ENCODE measurements at regions not wholly inside any gene's neighbourhood (a gene's known extent, or its start where the extent isn't known, plus 50 kb on each side); places are given as distances from the start of the nearest gene placed in this dataset.

DNA sequence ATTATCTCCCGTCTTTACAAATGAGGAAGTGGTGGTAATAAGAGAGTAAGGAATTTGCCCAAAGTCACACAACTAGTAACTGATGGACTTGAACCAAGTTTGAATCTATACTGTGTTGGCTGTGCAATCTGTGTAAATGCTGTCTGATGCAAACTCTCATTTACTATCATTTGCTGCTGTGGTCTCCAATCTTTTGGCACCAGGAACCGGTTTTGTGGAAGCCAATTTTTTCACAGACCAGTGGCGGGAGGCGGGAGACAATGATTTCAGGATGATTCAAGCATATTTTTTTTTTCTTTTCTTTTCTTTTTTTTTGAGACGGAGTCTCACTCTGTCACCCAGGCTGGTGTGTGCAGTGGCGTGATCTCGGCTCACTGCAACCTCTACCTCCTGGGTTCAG is 450.0 kb upstream of the FZD8 start:
- TF ChIP-seq, protein P1, sequence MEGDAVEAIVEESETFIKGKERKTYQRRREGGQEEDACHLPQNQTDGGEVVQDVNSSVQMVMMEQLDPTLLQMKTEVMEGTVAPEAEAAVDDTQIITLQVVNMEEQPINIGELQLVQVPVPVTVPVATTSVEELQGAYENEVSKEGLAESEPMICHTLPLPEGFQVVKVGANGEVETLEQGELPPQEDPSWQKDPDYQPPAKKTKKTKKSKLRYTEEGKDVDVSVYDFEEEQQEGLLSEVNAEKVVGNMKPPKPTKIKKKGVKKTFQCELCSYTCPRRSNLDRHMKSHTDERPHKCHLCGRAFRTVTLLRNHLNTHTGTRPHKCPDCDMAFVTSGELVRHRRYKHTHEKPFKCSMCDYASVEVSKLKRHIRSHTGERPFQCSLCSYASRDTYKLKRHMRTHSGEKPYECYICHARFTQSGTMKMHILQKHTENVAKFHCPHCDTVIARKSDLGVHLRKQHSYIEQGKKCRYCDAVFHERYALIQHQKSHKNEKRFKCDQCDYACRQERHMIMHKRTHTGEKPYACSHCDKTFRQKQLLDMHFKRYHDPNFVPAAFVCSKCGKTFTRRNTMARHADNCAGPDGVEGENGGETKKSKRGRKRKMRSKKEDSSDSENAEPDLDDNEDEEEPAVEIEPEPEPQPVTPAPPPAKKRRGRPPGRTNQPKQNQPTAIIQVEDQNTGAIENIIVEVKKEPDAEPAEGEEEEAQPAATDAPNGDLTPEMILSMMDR (IDR thresholded peaks at IDR 0.05), result no peak
- H3K27ac ChIP-seq, result no peak overlapping the region
- H3K4me3 ChIP-seq, result no peak overlapping the region
- DNase-seq (ENCODE audit: low spot score), result no peak

DNA sequence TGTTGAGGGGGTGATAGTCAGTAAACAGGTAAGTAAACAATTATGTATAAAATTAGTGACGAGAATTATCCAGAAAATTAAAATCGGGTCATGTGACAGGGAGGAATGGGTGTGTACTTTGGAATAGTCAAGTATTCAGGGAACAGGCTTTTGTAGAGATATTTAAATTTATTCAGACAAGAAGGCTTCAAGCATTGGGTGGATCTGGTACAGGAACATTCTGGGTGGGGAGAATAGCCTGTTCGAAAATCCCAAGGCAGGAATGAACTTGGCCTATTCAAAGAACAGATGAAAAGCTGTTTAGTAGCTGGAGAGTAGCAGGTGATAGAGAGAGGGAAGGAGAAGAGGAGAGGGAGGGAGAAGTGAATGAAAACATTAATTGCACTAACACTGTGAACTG is 448.9 kb upstream of the FZD8 start:
- TF ChIP-seq, protein P1 (IDR thresholded peaks at IDR 0.05), result no peak

DNA sequence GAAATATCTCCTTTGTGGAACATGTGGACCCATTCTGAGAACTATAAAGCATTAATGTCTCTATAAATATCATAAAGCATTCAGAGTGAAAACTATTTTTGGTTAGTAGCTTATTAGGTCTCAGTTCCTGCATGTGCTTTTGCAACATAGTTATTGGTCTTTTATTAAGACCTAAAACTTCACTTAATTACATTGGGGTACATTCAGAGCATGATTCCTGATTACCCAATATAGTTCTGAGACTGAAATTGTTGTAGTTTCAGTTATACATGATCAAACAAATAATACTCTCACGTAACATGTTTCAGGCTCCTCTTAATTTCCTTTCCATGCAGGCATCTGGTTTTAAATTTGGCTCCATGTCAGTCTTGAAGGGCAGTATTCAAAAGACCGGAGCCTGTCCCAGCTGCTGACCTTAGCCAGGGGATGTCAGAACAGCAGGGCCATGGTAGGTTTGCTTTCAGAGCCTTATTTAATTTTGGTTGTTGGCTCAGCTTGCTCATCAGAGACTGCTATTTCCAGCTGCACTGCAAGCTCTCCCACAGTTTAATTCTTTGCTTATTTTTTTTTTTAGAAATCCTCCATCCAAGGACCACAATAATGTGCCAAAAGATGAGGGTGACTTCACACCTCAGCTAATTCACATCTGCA is 447.8 kb upstream of the FZD8 start:
- no peak overlapping the region for H3K27ac ChIP-seq
- DNase-seq (ENCODE audit: low spot score), result no peak
- TF ChIP-seq, protein P1 (IDR thresholded peaks at IDR 0.05), result no peak
- no peak overlapping the region for H3K4me3 ChIP-seq

More for the DNA sequence above, 448.9 kb upstream of the FZD8 start:
- H3K4me3 ChIP-seq, result no peak overlapping the region
- no peak for DNase-seq (ENCODE audit: low spot score)
- no peak overlapping the region for H3K27ac ChIP-seq

DNA sequence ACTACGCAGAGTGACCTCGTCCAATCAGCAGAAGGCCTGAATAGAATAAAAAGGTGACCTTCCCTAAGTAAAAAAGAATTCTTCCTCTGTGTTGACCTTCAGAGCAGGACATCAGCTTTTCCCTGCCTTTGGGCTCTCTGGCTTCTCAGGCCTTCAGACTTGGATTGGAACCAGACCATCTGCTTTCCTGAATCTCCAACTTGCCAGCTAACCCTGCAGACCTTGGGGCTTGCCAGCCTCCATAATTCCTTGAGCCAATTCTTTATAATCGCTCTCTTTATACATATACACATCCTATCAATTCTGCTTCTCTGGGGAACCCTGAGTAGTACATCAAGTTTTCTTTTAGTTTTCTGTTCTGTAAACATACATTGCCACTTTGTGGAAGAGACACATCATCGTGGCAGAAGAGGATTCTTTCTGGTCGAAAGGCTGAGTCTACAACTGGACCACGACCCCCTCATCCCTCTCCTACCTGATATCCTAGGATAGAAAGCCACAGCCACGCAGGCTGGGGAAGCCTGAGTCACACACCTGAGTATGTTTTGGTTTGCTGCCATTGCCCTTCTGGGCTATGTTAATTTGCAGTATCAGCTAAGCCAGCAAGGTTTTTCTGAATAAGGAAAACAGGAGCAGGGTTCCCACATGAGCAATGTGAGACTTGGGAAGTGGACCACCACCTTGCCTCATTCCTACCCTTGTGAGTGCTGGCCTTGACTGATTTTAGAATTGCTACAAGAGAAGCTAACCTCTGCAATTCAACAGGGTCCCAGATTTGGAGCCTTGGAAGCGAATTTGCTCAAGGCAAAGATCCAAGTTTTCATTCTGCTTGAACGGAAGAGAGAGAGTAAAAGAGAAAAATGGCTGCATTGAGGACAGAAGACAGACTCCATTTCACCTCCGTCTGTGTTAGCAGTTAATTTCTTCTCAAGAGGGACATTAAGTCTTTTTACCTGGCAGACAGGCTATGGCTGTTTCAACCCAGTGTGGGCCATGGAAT is 445.2 kb upstream of the FZD8 start:
- no peak overlapping the region for H3K4me3 ChIP-seq
- DNase-seq (ENCODE audit: low spot score), result no peak
- TF ChIP-seq, protein P1 (IDR thresholded peaks at IDR 0.05), result no peak
- no peak overlapping the region for H3K27ac ChIP-seq

DNA sequence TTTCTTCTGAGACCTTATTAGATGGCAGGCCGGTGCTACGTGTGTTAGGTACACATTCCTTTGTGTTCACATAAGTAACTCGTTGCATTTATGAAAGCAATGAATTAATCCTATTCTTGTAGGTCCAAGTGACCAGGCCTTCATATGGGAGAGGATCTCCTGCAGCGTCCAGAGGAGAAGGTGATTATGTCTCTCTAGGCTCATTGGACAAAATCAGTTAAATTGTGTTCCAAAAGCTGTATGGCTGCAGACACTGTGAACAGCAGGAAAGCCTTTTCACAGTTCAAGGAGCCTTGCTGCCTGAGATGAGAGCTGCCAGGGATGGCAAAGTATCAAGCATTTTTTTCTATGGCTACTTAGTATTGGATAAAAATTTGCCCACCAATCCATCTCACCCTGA is 433.1 kb upstream of the FZD8 start:
- TF ChIP-seq, protein P1 (IDR thresholded peaks at IDR 0.05), result no peak
- Histone ChIP-seq H3K4me3 (no peak overlapping the region), H3K27ac (no peak overlapping the region)
- DNase-seq (ENCODE audit: low spot score), result no peak

DNA sequence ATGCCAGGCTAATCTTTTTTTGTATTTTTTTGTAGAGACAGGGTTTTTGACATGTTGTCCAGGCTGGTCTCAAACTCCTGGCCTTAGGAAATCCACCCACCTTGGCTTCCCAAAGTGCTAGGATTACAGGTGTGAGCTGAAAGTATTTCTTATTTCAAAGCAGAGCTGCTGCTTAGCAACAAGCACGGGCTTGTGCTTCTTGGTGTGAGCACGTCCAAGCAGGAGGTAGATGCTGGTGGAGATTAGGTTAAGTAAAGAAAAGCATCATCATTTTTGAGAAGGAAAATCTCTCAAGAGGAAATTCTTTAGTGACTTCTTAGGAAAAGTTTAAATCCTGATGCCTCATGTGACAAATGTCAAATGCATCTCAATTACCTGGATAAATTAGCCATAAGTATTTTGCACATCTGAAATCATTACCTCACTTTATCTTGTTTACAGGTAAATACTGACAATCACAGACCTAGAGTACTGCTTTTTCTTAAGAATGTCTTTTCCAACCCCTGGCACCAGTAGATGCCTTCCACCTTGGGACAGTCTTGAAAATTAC is 431.8 kb upstream of the FZD8 start:
- Histone ChIP-seq H3K27ac (no peak overlapping the region), H3K4me3 (no peak overlapping the region)
- no peak for DNase-seq (ENCODE audit: low spot score)
- TF ChIP-seq, protein P1 (IDR thresholded peaks at IDR 0.05), result no peak
